HepG2 (cell line): ENCODE measurements at regions not wholly inside any gene's neighbourhood (a gene's known extent, or its start where the extent isn't known, plus 50 kb on each side); places are given as distances from the start of the nearest gene placed in this dataset.

ENCODE experiments used
- ATAC-seq: fragments of 200-7000 bp; cut with Tn5 transposase; 3 replicates; pipeline ENCODE4 v1.9.1; 2020; ENCODE audit warnings: mild to moderate bottlenecking, moderate library complexity
- BruUV-seq: library from RNA; stranded (reverse); fragments of 400-500 nt; replicated peaks from 2 replicates; lab custom pipeline; 2021; lab: Mats Ljungman, UMichigan
- CTCF ChIA-PET: fragments of 300-600 bp; formaldehyde crosslinking; extraction: SDS; loops from one replicate; lab custom pipeline; 2021; ENCODE audit warnings: low total read pairs, inconsistent platforms, low intra/inter-chr PET ratio; lab: Yijun Ruan, JAX
- POLR2A ChIA-PET: fragments of 350-600 bp; sonication (Branson Sonifier 250); formaldehyde crosslinking; loops from one replicate; lab custom pipeline; 2020; ENCODE audit warnings: antibody characterized with exemption, inconsistent platforms; lab: Yijun Ruan, JAX
- DNase-seq: peaks from one replicate; pipeline ENCODE4 v3.0.0-alpha.2; 2015; ENCODE audit warnings: low spot score
- FAIRE-seq: peaks from 3 replicates; lab custom pipeline; 2011; peaks lifted over from hg19 to GRCh38; lab: Jason Lieb, UNC
- H2AFZ ChIP-seq: one replicate; pipeline ENCODE4 v1.6.1; 2011; ENCODE audit warnings: low read length, inconsistent platforms
- H3K27ac ChIP-seq: fragments of 300-600 bp; 3 replicates; pipeline ENCODE4 v1.8.0; 2011; ENCODE audit warnings: mixed run types, mild to moderate bottlenecking, mixed read lengths, low read length, inconsistent platforms; ENCODE audit not compliant: insufficient read depth; ENCODE audit errors: extremely low read length
- H3K27me3 ChIP-seq, 2 experiments: fragments of 200-600 bp in 1 of 2; 2 replicates in 1 of 2; 3 replicates in 1 of 2; pipeline versions ENCODE4 v1.6.0 to v1.8.0; 2011; ENCODE audit warnings: low read length in 2 of 2, mild to moderate bottlenecking in 2 of 2, moderate library complexity in 2 of 2, inconsistent platforms in 1 of 2; ENCODE audit not compliant: insufficient read depth in 2 of 2, control insufficient read depth in 1 of 2
- H3K36me3 ChIP-seq, 2 experiments: fragments of 200-600 bp in 1 of 2; replicated peaks in 1 of 2; 2 replicates in 1 of 2; 3 replicates in 1 of 2; pipeline versions ENCODE4 v1.5.1 to v1.8.0; 2011; ENCODE audit warnings: low read length in 2 of 2, inconsistent platforms in 1 of 2; ENCODE audit not compliant: insufficient read depth in 2 of 2, control insufficient read depth in 1 of 2
- H3K4me1 ChIP-seq: 2 replicates; pipeline ENCODE4 v1.5.1; 2012; ENCODE audit warnings: low read length, inconsistent platforms; ENCODE audit not compliant: insufficient read depth
- H3K4me2 ChIP-seq: 2 replicates; pipeline ENCODE4 v1.6.0; 2011; ENCODE audit warnings: low read depth, low read length, inconsistent platforms
- H3K4me3 ChIP-seq, 3 experiments: fragments of 200-600 bp in 1 of 3; sonication (generic), shearing (Covaris generic) in 1 of 3; replicated peaks in 1 of 3; 2 replicates each; pipeline ENCODE4 v1.5.1; 2011 to 2016; ENCODE audit warnings: low read length in 3 of 3, inconsistent platforms in 2 of 3, low read depth in 2 of 3, mild to moderate bottlenecking in 2 of 3, control low read depth in 1 of 3, mixed read lengths in 1 of 3; ENCODE audit not compliant: insufficient read depth in 1 of 3
- H3K79me2 ChIP-seq: one replicate; pipeline ENCODE4 v1.6.1; 2011; ENCODE audit warnings: low read length, inconsistent platforms; ENCODE audit not compliant: insufficient read depth
- H3K9ac ChIP-seq: 2 replicates; pipeline ENCODE4 v1.6.0; 2011; ENCODE audit warnings: mild to moderate bottlenecking, low read depth, low read length, inconsistent platforms; ENCODE audit not compliant: insufficient read depth
- H3K9me3 ChIP-seq: 2 replicates; pipeline ENCODE4 v1.5.1; 2012; ENCODE audit warnings: mild to moderate bottlenecking, low read length
- H4K20me1 ChIP-seq: 2 replicates; pipeline ENCODE4 v1.6.0; 2011; ENCODE audit warnings: inconsistent platforms, mild to moderate bottlenecking, low read length, moderate library complexity; ENCODE audit not compliant: insufficient read depth
- HDAC1 ChIP-seq: sonication (generic); formaldehyde crosslinking; IDR thresholded peaks from 2 replicates; pipeline ENCODE4 v1.5.1; 2020; ENCODE audit warnings: mild to moderate bottlenecking, missing genetic modification reagents
- HMGXB3 ChIP-seq: sonication (generic); formaldehyde crosslinking; IDR thresholded peaks from 2 replicates; pipeline ENCODE4 v1.4.0; 2020; ENCODE audit warnings: missing genetic modification reagents, borderline replicate concordance
- LCORL ChIP-seq, 2 experiments: fragments of 450-650 bp in 1 of 2; sonication (generic) in 1 of 2; formaldehyde crosslinking in 1 of 2; IDR thresholded peaks; 2 replicates each; pipeline versions ENCODE4 v1.5.0 to v1.6.1; 2017 to 2020; ENCODE audit warnings: antibody characterized with exemption in 1 of 2, missing genetic modification reagents in 1 of 2
- PLRG1 ChIP-seq: fragments of 450-650 bp; conservative IDR thresholded peaks from 2 replicates; pipeline ENCODE4 v1.6.1; 2016
- TAF1 ChIP-seq: sonication (generic); formaldehyde crosslinking; IDR thresholded peaks from 2 replicates; pipeline ENCODE4 v1.4.0; 2020; ENCODE audit warnings: missing genetic modification reagents
- ZBTB40 ChIP-seq, 2 experiments: fragments of 450-650 bp in 1 of 2; sonication (generic) in 1 of 2; formaldehyde crosslinking in 1 of 2; IDR thresholded peaks; 2 replicates each; pipeline versions ENCODE4 v1.6.1 to v1.8.0; 2016 to 2022; ENCODE audit warnings: antibody characterized with exemption in 1 of 2, mild to moderate bottlenecking in 1 of 2, missing genetic modification reagents in 1 of 2
- ZNF34 ChIP-seq: sonication (generic); formaldehyde crosslinking; IDR thresholded peaks from 2 replicates; pipeline ENCODE4 v1.4.0; 2020; ENCODE audit warnings: mild to moderate bottlenecking, missing genetic modification reagents, borderline replicate concordance
- ZNF382 ChIP-seq: sonication (generic); formaldehyde crosslinking; IDR thresholded peaks from 2 replicates; pipeline ENCODE4 v1.5.0; 2020; ENCODE audit warnings: missing genetic modification reagents, mild to moderate bottlenecking, borderline replicate concordance
- ZNF510 ChIP-seq: sonication (generic); formaldehyde crosslinking; IDR thresholded peaks from 2 replicates; pipeline ENCODE4 v1.4.0; 2020; ENCODE audit warnings: low read depth, mild to moderate bottlenecking, missing genetic modification reagents
- ZNF567 ChIP-seq: sonication (generic); formaldehyde crosslinking; IDR thresholded peaks from 2 replicates; pipeline ENCODE4 v1.8.1; 2023; ENCODE audit warnings: mild to moderate bottlenecking, missing genetic modification reagents, borderline replicate concordance
- ZNF572 ChIP-seq: sonication (generic); formaldehyde crosslinking; IDR thresholded peaks from 2 replicates; pipeline ENCODE4 v1.5.1; 2020; ENCODE audit warnings: mild to moderate bottlenecking, missing genetic modification reagents
- ZNF761 ChIP-seq: sonication (generic); formaldehyde crosslinking; conservative IDR thresholded peaks from 2 replicates; pipeline ENCODE4 v1.4.0; 2020; ENCODE audit warnings: mild to moderate bottlenecking, missing genetic modification reagents
- WGBS: methylation state at CpG from one replicate; pipeline ENCODE4 v1.1.6; 2017; ENCODE audit warnings: low lambda C conversion rate; 5-methylcytosine and 5-hydroxymethylcytosine counted together
- in situ Hi-C: cut with HindIII; loops from 2 replicates; pipeline ENCODE4 v1.10.0; 2017; ENCODE audit warnings: low pct_unique_long_range_greater_than_20kb; ENCODE audit not compliant: extremely low pct_ligation_motif_present
- intact Hi-C: fragments of 100-400 bp; cut with micrococcal nuclease; formaldehyde crosslinking; loops from one replicate; pipeline ENCODE4 v1.10.0; 2022; ENCODE audit not compliant: unreplicated experiment

- H3K4me3 ChIP-seq, result no peak overlapping the region
- H3K4me1 ChIP-seq, result no peaks in the 10 kb centered on the region
- no peak overlapping the region for H3K27ac ChIP-seq
- no peak overlapping the region for H3K4me2 ChIP-seq
- intact Hi-C loops, result no loop called here
- FAIRE-seq (no peak), ATAC-seq (no peak), DNase-seq (no peak)
- H4K20me1 ChIP-seq, result no peaks in the 10 kb centered on the region
- H3K79me2 ChIP-seq, result no peaks in the 10 kb centered on the region
- H2AFZ ChIP-seq, result no peak overlapping the region
- POLR2A ChIA-PET, result no interaction called here
- no peaks in the 10 kb centered on the region for H3K36me3 ChIP-seq
- 28% methylated on average over 3 of the region's 3 CpGs for WGBS
- BruUV-seq, result no TSS peak
- no peaks in the 10 kb centered on the region for H3K9me3 ChIP-seq
- CTCF ChIA-PET, result no interaction called here
- H3K9ac ChIP-seq, result no peak overlapping the region
- H3K27me3 ChIP-seq, result peaks cover 0 to 12% of the 10 kb centered on the region in 2 experiments; a peak in 1 of 5 replicates
- in situ Hi-C loops, result no loop called here
- no peak for TF ChIP-seq PLRG1
- no peak for TF ChIP-seq ZNF567 (CRISPR knock-in tag)
- no peak for TF ChIP-seq ZBTB40 (IDR thresholded peaks at IDR 0.05)
- TF ChIP-seq ZBTB40 (CRISPR knock-in tag; IDR thresholded peaks at IDR 0.05), result no peak
- TF ChIP-seq LCORL (IDR thresholded peaks at IDR 0.05), result no peak
- no peak for TF ChIP-seq LCORL (CRISPR knock-in tag; IDR thresholded peaks at IDR 0.05)
- no peak for TF ChIP-seq ZNF761 (CRISPR knock-in tag)
- no peak for TF ChIP-seq HDAC1 (CRISPR knock-in tag)
- TF ChIP-seq ZNF572 (CRISPR knock-in tag), result no peak
- no peak for TF ChIP-seq ZNF34 (CRISPR knock-in tag)
- no peak for TF ChIP-seq TAF1
- no peak for TF ChIP-seq HMGXB3 (CRISPR knock-in tag)
- TF ChIP-seq ZNF382, result no peak
- no peak for TF ChIP-seq ZNF510 (CRISPR knock-in tag)
These were observed 52.2 kb upstream of the DTNBP1 start for GRCh38 chr6:15715060-15715459.
